HG03196 (cell line): ENCODE measurements at regions not wholly inside any gene's neighbourhood (a gene's known extent, or its start where the extent isn't known, plus 50 kb on each side); places are given as distances from the start of the nearest gene placed in this dataset.

Experiments used
- ATAC-seq: cut with Tn5 transposase; IDR thresholded peaks from one replicate; pipeline ENCODE4 v1.9.1; 2021; ENCODE audit not compliant: unreplicated experiment

DNA sequence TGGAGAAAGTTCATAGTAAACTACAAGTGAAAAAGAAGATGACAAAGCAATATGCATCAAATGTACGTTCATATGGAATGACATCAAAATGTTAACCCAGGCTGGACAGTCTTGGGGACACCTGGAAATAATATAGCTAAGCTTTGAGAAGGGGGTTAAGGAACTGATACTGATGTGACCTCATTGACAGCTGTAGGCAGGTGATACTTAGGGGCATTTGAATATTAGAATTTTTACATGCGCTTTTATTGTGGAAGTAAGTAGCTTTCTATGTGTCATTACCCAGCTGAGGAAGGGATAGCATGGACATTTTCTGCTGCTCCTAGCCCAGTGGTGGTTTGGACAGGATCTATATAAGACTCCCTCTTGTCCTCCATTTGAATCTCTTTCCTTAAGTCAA is 299.7 kb downstream of the CWC27 start:
- ATAC-seq, result no peak

DNA sequence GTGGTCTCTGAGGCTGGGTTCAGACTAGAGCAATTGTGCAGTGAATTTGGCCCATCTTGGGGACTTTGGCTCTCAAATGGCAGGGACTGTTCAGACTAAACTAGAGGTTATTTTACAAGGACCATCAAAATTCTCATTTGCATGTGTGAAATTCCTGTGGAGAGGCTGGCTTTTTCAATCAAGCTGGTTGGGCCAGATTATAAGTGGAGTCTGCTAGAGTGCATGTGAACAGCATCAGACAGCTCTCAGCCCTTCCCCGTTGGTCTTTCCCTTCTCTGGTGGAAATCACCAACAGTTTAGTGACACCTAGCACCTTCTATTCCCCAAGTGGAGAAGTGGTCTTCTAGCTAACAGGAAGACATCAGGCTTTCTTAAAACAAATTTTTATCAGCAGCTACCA is 301.3 kb downstream of the CWC27 start:
- no peak for ATAC-seq

DNA sequence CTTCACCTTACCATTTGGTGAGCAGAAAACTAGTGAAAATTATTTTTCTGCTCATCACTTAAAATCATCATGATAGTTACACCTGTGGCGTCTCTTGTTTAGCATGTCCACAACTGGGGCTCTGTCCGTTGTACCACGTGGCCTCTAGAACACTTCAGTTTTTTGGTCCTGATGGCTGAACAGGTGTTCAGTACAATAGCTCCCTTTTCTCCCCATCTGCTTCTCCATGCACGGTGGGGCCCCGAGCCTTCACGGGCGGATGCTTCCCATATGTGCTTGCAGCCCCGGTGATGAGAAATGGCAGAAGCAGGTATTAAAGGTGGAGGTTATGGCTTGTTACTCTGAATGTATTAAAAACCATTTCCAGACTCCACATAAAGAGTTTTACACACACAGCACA is 304.1 kb downstream of the CWC27 start:
- no peak for ATAC-seq

DNA sequence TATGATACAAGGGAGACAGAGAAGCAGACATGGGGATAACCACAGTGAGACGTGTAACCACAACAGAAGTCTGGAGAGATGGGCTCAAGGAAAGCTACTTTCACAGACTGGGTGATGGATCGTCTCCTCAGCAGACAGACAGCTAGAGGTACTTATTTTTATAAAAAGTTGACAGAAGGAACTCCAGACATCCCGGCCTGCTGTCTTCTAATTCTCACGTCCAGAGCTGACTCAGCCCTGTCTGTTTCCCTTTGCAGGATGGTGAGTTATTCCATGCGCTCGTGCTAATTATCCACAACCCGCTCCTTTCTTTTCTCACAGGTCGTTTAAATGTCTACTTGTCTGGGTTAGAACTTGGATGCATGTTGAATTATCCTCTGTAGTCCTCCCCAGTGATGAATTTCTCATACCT is 304.5 kb downstream of the CWC27 start:
- no peak for ATAC-seq

DNA sequence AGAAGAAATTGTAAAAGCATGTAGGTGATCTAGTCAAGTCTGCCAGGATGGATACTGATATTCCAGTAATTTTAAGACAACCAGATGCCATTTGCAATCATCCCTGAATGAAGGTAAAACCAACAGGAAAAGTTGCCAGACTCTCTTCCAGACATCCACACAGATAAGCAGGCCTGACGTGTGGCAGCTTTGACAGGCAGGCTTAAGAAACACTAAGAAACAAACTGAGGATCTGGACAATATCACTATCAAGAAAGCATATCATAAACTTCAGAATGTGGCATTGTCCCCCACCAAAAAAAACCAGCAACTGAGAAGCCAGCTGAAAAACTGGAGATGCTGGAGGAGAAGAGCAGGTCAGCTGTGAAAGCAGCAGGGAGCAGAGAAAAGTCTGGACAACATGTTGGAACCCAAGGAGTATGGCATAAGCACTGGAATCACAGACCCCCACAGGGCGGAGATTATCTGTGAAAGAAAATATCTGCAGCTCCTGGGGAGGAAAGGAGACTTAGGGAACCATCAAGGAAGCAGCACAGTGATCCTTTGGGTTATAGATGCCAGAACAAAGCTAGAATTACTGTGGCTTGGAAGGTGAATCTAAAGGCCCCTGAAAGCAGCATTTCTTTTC is 307.0 kb downstream of the CWC27 start:
- no peak for ATAC-seq

DNA sequence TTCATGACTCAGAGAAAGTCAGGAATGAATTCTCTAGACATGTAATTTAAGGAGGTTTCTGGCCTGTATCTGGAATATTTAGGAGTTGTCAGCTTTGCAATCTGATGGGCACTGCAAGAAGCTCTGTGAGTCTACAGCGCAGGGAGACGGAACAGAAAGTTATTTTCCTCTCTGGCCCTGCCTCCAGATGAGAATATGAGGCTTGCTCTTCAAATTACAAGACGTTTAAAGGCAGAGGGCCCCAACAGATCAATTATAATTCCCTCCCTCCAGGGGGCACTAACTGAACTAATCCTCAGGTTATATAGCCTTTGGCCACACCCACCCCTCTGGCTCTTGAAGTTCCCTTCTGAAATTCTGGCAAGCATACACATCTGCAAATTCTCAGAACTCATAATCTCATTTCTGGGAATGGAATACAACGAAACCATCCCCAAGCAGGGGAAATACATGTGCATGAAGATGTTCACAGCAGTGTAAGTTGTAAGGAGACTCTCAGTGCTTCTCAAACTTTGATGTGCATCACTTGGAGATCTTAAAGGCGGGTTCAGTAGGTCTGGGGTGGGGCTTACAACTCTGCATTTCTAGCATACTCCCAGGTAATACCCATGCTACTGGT is 307.6 kb downstream of the CWC27 start:
- peak; percentile 60 for ATAC-seq

DNA sequence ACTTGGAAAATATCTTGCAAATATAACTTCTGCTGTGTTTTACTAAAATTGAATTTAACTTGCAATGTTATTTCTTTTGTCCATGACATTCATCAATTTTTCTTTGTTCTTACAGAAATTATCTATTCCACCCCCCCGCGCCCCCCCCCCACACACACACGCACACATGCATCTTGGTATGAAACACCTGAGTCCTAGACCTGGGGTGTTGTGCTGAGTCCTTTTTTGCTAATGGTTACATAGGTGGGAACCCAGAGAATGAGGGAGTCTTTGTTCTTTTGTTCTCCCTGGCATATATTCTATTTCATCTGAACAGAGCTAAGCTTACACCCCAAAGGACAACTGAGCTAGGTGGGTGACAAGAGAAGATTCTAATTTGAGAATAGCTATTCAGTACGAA is 308.9 kb downstream of the CWC27 start:
- ATAC-seq, result no peak

DNA sequence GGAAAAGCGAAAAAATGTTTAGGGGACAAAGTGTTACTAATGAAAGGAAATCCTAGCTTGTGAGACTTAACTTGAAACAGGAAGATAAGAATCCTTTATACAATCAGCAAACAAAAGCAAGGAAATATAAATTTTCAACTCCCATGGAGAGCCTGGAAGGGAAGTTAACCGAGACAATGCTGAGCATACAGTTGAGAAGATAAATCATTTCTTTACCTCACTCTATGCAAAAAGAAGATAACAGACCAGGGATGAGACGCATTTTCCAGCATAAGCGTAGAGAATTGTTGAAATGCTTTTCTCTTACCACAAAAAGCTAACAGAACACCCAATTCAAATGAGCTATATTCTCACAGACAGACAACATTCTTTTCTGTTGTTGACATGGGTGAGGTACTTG is 309.6 kb downstream of the CWC27 start:
- no peak for ATAC-seq

DNA sequence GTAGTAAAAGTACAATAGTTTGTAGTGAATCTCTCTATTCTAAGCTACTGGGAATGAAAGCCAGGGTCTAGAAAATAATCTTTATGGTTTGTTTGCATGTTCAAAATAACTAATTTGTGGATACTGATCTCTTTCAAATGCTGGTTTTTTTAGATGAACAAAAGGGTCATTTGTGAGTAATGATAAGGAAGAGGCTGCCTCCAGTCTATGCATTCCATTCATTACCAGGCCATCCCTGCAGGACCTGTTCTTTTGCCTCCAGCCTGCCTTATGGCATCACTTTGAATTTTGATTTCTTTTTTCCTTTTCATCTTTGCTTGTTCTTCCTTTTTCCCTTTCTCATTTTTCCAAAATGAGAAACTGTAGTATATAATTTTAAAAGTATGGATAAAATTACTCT is 312.3 kb downstream of the CWC27 start:
- no peak for ATAC-seq

DNA sequence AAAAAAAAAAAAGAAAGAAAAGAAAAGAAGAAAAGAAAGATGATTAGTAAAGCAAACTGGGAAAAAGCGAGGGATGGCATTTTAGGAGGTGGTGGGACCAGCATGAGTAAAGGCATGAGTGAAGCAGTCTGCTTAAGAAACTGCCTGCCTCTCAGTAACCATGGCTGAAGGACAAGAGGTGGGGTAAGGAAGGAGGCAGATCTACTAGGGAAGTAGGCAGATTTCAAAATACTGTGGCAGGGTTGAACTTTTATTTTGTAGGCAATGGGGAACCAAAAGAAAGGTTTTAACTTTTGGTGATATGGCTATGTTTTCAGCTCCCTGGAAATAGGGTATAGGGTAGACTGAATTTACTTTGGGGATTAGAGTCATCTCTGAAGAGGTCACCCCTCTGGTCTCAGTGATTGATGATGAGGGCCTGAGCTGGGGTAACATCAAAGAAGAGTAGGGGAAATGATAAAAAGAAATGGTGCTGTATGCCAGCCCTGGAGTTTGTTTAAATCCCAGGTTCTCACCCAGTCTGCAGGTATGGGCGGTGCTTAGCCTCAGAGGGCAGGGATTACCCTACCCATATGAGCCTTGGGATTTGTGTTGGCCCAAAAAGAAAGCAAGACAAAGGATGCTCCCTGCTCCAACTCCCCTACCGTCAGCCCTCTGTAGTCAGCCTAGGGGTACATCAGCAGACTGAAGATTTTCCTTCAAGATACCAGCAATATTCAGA is 316.2 kb downstream of the CWC27 start:
- ATAC-seq, result no peak

DNA sequence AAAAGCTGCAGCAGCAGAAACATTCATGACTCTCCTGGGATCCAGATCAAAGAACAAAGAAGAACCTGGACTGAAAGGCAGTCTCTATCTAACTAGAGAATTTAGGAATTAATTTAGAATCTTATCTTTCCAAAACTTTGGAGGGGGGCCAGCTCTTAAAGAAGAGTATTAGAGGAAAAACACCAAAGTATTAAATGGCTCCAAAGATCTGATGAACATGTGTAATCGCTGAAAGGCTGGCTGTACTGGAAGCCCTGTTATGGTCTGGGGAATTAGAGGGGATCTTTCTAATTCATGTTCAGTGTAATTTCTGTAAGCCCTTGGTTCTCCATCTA is 316.8 kb downstream of the CWC27 start:
- ATAC-seq, result no peak

DNA sequence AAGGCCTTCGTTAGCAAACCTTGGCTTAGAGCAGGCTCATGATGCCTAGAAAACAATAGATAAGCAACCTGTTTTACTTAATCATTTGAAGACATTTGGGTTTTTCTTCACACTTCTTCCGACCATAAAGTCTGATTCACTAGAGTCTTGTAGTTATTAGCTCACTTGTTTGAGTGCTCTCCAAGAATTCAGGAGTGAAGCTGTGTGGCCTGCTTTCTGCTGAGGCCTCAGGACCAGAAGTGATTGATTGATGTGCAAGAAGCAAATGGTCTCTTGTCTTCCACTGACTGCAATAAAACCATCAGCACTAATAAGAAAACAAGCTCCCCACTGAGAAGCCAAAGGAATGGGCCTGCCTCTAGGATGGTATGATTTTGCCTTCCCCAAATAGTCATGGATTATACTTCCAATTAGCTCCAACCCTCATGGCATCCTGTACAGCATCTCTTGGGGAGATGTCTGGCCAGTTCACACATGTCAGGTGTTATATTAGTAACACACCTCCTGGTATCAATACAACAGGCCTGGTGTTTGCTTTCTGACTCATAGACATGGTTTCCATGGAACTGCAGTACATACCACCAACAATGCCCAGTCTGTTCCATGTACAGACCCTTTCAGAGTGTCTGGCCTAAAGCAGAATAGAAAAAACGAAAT is 317.6 kb downstream of the CWC27 start:
- ATAC-seq, result no peak

DNA sequence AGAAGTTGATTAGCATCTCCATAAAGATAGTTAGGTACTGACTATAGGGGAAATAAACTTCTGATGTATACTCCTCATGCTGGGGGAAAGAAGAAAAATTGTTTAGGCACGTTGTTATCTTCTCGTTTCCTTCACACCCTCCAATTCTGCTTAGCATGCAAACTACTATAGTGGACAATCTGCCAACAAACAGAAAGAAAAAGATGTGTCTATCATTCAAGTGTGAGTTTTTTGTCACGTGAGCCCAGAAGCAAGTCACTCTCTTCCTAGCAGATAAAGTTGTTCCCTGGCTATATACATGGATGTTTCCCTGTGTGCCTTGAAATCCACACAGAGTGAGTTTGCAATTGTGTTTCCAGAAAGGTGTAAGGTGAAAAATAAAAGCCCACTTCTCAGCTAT is 318.4 kb downstream of the CWC27 start:
- no peak for ATAC-seq

DNA sequence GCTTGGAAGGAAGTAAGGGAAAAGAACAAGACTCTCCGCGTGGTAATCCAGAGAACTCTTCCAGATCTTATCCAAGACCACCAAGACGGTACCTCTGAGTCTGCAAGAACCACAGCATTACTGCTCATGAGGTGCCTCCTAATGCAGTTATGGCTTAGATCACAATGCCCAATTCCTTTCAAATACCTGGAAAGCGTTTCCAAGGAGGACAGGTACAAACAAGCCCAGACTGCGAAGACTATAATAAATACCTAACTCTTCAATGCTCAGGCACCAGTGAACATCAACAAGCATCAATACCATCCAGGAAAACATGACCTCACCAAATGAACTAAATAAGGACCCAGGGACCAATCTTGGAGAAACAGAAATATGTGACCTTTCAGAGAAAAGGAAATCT is 325.5 kb downstream of the CWC27 start:
- ATAC-seq, result no peak

DNA sequence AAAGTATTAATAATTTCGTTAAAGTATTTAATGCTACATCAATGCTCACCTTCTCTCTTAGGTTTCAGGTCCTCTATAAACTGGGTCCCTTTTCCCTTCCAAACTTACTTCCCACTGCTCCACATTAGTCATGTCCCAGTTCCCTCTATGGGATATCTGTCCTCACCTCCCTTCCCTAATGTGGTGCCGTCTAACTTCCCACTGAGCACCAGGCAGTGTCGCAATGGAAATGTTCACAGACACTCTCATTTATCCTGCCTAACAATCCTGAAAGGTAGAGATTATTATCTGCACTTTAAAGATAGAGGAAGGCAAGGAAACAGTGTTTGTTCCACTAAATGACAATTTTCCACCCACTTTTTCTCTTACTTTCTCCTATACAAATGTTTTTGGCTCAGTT is 329.7 kb downstream of the CWC27 start:
- no peak for ATAC-seq
